ENCODE measurements at regions not wholly inside any gene's neighbourhood (a gene's known extent, or its start where the extent isn't known, plus 50 kb on each side); places are given as distances from the start of the nearest gene placed in this dataset.

DNA sequence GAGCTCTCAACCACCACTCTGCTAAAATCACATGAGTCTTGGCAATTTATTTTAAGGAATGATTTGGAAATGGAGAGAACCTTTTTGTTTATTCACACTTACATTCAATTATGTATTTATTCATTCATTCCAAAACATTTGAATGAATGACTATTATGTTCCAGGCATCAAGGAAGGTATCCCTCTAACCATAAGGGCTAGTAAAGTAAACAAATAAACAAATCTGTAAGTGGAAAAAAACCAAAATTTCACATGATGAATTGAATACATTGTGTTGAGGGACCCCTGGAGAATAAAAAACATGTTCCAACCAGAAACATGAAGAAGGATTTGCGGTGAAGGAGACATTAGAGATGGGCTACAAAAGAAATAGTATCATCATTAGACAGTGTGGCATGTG is 677.8 kb downstream of the TOX3 start:
- TF ChIP-seq, protein P1, sequence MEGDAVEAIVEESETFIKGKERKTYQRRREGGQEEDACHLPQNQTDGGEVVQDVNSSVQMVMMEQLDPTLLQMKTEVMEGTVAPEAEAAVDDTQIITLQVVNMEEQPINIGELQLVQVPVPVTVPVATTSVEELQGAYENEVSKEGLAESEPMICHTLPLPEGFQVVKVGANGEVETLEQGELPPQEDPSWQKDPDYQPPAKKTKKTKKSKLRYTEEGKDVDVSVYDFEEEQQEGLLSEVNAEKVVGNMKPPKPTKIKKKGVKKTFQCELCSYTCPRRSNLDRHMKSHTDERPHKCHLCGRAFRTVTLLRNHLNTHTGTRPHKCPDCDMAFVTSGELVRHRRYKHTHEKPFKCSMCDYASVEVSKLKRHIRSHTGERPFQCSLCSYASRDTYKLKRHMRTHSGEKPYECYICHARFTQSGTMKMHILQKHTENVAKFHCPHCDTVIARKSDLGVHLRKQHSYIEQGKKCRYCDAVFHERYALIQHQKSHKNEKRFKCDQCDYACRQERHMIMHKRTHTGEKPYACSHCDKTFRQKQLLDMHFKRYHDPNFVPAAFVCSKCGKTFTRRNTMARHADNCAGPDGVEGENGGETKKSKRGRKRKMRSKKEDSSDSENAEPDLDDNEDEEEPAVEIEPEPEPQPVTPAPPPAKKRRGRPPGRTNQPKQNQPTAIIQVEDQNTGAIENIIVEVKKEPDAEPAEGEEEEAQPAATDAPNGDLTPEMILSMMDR (IDR thresholded peaks at IDR 0.05): no peak
- no peak for TF ChIP-seq ZFX (IDR thresholded peaks at IDR 0.05; ENCODE audit: borderline replicate concordance)
